Endothelial cell of umbilical vein (primary cell): ENCODE measurements at regions not wholly inside any gene's neighbourhood (a gene's known extent, or its start where the extent isn't known, plus 50 kb on each side); places are given as distances from the start of the nearest gene placed in this dataset.
"Not testable (repeated sequence)": the region's sequence is repeated elsewhere in the genome, so short reads cannot be mapped to it uniquely, and the experiment has no call there.

Experiments used
- EZH2 ChIP-seq: IDR thresholded peaks from 2 replicates; pipeline ENCODE4 v1.6.1; 2012; ENCODE audit warnings: borderline replicate concordance, low read depth, mild to moderate bottlenecking, moderate library complexity, low read length, inconsistent platforms; ENCODE audit not compliant: severe bottlenecking
- MYC ChIP-seq: IDR thresholded peaks from one replicate; pipeline ENCODE4 v1.6.1; 2011; ENCODE audit warnings: mild to moderate bottlenecking, low read depth, low read length
- POLR2A ChIP-seq: IDR thresholded peaks from 2 replicates; pipeline ENCODE4 v1.6.1; 2012; ENCODE audit warnings: low read depth, mild to moderate bottlenecking, control low read depth, low read length
- POLR2AphosphoS5 ChIP-seq: IDR thresholded peaks from 2 replicates; pipeline ENCODE4 v1.6.1; 2012; ENCODE audit warnings: low read depth, mild to moderate bottlenecking, control low read depth, low read length, moderate library complexity; ENCODE audit not compliant: insufficient read depth
- TF ChIP-seq, protein P1 (sequence below), 2 donors: IDR thresholded peaks; 1 replicate in 1 of 2; 2 replicates in 1 of 2; pipeline ENCODE4 v1.5.1; 2011; ENCODE audit warnings: low read length in 2 of 2, mild to moderate bottlenecking in 2 of 2, moderate library complexity in 2 of 2, control low read depth in 1 of 2, inconsistent platforms in 1 of 2, low read depth in 1 of 2; ENCODE audit not compliant: insufficient read depth in 1 of 2; ENCODE audit errors: extremely low read depth in 1 of 2
- TF ChIP-seq, protein P2 (sequence below): IDR thresholded peaks from 2 replicates; pipeline ENCODE4 v1.6.1; 2011; ENCODE audit not compliant: insufficient read depth, insufficient read length

DNA sequence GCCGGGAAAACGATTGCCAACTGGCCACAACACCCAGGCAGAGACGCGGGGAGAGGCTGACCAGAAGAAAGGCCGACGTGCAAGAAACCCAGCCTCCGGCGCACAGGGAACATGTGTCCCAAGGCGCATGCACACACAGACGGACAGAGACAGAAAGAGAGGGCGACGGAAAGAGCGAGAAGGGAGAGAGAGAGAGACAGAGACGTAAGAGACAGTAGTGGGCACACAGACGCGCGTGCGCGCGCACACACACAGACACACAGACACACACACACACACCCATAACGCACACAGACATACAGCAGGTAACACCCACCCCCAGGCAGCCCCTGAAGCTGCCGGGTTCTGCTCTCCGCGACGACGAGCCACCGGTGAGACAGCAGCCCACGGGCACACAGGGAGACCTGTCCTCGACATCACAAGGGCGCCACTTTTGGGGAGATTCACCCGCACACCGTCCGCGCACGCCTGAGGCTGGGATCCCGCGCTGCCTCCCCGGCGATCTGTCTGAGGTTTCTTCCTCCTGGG is 1581.8 kb downstream of the FOXD4L5 start:
- TF ChIP-seq POLR2A, EZH2, POLR2AphosphoS5, MYC: not testable (repeated sequence)
- TF ChIP-seq, protein P1, sequence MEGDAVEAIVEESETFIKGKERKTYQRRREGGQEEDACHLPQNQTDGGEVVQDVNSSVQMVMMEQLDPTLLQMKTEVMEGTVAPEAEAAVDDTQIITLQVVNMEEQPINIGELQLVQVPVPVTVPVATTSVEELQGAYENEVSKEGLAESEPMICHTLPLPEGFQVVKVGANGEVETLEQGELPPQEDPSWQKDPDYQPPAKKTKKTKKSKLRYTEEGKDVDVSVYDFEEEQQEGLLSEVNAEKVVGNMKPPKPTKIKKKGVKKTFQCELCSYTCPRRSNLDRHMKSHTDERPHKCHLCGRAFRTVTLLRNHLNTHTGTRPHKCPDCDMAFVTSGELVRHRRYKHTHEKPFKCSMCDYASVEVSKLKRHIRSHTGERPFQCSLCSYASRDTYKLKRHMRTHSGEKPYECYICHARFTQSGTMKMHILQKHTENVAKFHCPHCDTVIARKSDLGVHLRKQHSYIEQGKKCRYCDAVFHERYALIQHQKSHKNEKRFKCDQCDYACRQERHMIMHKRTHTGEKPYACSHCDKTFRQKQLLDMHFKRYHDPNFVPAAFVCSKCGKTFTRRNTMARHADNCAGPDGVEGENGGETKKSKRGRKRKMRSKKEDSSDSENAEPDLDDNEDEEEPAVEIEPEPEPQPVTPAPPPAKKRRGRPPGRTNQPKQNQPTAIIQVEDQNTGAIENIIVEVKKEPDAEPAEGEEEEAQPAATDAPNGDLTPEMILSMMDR (IDR thresholded peaks at IDR 0.05; ENCODE audit: extremely low read depth in 1 of 2, insufficient read depth in 1 of 2, low read depth in 1 of 2, low read length in 2 of 2), result not testable (repeated sequence)
- TF ChIP-seq, protein P2, sequence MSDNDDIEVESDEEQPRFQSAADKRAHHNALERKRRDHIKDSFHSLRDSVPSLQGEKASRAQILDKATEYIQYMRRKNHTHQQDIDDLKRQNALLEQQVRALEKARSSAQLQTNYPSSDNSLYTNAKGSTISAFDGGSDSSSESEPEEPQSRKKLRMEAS, result not testable (repeated sequence)
